OCI-LY7 (cell line): ENCODE measurements at regions not wholly inside any gene's neighbourhood (a gene's known extent, or its start where the extent isn't known, plus 50 kb on each side); places are given as distances from the start of the nearest gene placed in this dataset.

Experiments used
- EZH2phosphoT487 ChIP-seq: fragments of 200-600 bp; sonication (generic); IDR thresholded peaks from 2 replicates; pipeline ENCODE4 v1.6.1; 2018; ENCODE audit warnings: low read depth, borderline replicate concordance, mild to moderate bottlenecking, mixed run types, antibody characterized with exemption, low read length, moderate library complexity, mixed read lengths
- TF ChIP-seq, protein P1 (sequence below): fragments of 200-600 bp; sonication (generic); conservative IDR thresholded peaks from 2 replicates; pipeline ENCODE4 v1.5.1; 2014; ENCODE audit warnings: mild to moderate bottlenecking, antibody characterized with exemption, low read length, moderate library complexity, mixed read lengths

DNA sequence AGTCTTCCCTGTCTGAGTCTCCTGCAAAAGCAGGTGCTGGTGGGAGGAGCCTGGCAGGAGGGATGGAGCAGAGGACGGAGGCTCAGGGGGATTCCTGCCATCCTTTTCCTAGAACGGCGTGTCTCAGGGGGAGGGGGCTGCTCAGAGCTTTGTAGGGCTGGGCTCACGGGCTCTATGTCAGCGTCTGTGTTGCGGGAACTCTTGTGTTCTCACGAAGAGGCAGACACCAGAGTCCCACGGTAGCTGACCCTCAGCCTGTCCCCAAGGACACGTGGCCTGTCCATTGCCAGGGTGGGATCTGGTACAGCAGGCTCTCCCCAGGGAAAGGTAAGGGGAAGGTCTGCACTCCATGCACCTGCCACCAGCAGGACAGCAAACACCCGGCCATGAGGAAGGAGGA lies 1505.2 kb downstream of the TBC1D22A start:
- TF ChIP-seq, protein P1, sequence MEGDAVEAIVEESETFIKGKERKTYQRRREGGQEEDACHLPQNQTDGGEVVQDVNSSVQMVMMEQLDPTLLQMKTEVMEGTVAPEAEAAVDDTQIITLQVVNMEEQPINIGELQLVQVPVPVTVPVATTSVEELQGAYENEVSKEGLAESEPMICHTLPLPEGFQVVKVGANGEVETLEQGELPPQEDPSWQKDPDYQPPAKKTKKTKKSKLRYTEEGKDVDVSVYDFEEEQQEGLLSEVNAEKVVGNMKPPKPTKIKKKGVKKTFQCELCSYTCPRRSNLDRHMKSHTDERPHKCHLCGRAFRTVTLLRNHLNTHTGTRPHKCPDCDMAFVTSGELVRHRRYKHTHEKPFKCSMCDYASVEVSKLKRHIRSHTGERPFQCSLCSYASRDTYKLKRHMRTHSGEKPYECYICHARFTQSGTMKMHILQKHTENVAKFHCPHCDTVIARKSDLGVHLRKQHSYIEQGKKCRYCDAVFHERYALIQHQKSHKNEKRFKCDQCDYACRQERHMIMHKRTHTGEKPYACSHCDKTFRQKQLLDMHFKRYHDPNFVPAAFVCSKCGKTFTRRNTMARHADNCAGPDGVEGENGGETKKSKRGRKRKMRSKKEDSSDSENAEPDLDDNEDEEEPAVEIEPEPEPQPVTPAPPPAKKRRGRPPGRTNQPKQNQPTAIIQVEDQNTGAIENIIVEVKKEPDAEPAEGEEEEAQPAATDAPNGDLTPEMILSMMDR: no peak
- TF ChIP-seq EZH2phosphoT487: no peak
